Adrenal gland (tissue), 9 donors: ENCODE measurements at regions not wholly inside any gene's neighbourhood (a gene's known extent, or its start where the extent isn't known, plus 50 kb on each side); places are given as distances from the start of the nearest gene placed in this dataset.
A peak's percentile ranks its signal among the peaks of the same experiment; 100 is the strongest.

Experiments used
- DNase-seq, 7 donors: peaks; one replicate each; pipeline ENCODE4 v3.0.0-alpha.2; 2019 to 2020
- H3K27ac ChIP-seq, 5 donors: fragments of 200-600 bp; sonication (generic) in 4 of 5; 1 replicate in 3 of 5; 2 replicates in 2 of 5; pipeline versions ENCODE4 v1.5.1 to v1.8.0; 2016 to 2020; ENCODE audit warnings: mild to moderate bottlenecking in 1 of 5
- H3K27me3 ChIP-seq: fragments of 200-600 bp; 2 replicates; pipeline ENCODE4 v1.8.0; 2021
- H3K36me3 ChIP-seq, 2 donors: fragments of 200-600 bp; replicated peaks in 1 of 2; 1 replicate in 1 of 2; 2 replicates in 1 of 2; pipeline versions ENCODE4 v1.5.1 to v1.8.0; 2018 to 2022
- H3K4me1 ChIP-seq, 2 donors: fragments of 200-600 bp; replicated peaks in 1 of 2; 1 replicate in 1 of 2; 2 replicates in 1 of 2; pipeline versions ENCODE4 v1.5.1 to v1.8.0; 2018 to 2021
- H3K4me3 ChIP-seq, 4 donors: fragments of 200-600 bp; sonication (generic) in 3 of 4; one replicate each; pipeline ENCODE4 v1.5.1; 2016 to 2018
- H3K9me3 ChIP-seq, 3 donors: fragments of 200-600 bp; sonication (generic) in 1 of 3; replicated peaks in 1 of 3; 1 replicate in 2 of 3; 2 replicates in 1 of 3; pipeline versions ENCODE4 v1.5.1 to v1.8.0; 2016 to 2021
- CTCF ChIP-seq, 6 experiments: fragments of 450-650 bp in 4 of 6; fragments of 200-600 bp in 2 of 6; sonication (generic) in 1 of 6; IDR thresholded peaks; 1 replicate in 5 of 6; 2 replicates in 1 of 6; pipeline versions ENCODE4 v1.5.1 to v1.8.0; 2016 to 2021; ENCODE audit warnings: antibody characterized with exemption in 6 of 6, mild to moderate bottlenecking in 2 of 6, moderate library complexity in 1 of 6
- POLR2A ChIP-seq, 2 donors: fragments of 450-650 bp; IDR thresholded peaks; one replicate each; pipeline ENCODE4 v1.6.1; 2017; ENCODE audit warnings: antibody characterized with exemption in 2 of 2, mild to moderate bottlenecking in 2 of 2, moderate library complexity in 1 of 2
- WGBS, 4 donors: extraction: QIAGEN DNeasy Blood & Tissue Kit in 2 of 4; methylation state at CpG; one replicate each; pipeline versions ENCODE4 v1.1.5 to v1.1.7; 2013 to 2017; 5-methylcytosine and 5-hydroxymethylcytosine counted together
- intact Hi-C, 2 donors: fragments of 100-400 bp; cut with DNase I; formaldehyde crosslinking; loops; one replicate each; pipeline versions ENCODE4 v1.14.1 to v1.15.0; 2022 to 2023
- donor health status: healthy with polysubstance abuse.
- donor health status: Bipolar disorder and iron deficiency.
- donor health status: DM: yes; HTN: yes; CAD: no.
- donor health status: DM: no; HTN: no; CAD: no.
- donor health status: DM: no; HTN: no; CAD: no.

DNA sequence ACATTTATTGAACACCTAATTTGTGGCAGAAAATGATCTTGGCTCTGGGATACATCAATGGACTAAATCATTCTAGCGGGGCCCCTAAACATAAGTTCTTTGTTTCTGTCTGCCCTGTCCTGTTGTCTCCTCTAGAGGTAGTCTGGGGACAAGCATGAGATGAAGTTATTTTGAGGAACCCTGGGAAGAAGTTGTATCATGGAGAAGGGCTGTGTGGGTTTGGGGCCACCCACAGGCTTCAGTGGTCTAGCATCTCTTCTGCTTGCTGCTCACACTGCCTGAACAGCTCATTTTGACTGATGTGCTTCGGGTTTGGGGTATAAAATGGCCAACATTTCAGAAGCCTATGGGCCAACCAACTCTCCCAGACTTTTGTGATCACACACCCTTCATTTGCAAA, 50.3 kb upstream of the OSBPL11 start:
- no peak overlapping the region for H3K4me3 ChIP-seq
- H3K9me3 ChIP-seq = no peaks in the 10 kb centered on the region
- 83 to 100% (median 94%) methylated on average over 2 of the region's 2 CpGs for WGBS, 4 donors
- H3K36me3 ChIP-seq = no peaks in the 10 kb centered on the region
- H3K27ac ChIP-seq = no peak overlapping the region
- no peak for TF ChIP-seq CTCF (IDR thresholded peaks at IDR 0.05)
- no peak for TF ChIP-seq POLR2A (IDR thresholded peaks at IDR 0.05)
- H3K4me1 ChIP-seq = no peaks in the 10 kb centered on the region
- no peaks in the 10 kb centered on the region for H3K27me3 ChIP-seq
- intact Hi-C loops = no loop called here
- DNase-seq = no peak

DNA sequence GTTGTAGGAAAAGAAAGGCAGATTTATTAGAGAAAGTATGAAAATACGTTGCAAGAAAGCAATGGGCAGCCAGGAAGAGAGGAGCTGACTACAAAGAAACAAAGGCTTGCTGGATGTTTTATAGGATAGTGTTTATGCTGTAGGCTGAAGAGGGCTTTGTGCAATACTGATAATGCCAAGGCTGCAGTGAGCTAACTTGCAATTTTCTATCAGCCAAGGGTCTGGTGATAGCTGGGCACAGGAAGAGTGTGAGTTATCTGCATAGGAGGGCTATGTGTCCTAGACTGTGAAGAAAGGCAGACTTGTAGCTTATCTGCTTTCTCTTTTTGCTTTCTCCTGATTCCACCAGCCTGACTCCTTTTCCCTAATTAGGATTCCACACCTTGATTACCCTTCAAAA, 51.3 kb upstream of the OSBPL11 start:
- peak in 1 of 7 donors; percentile 23 for DNase-seq
- H3K9me3 ChIP-seq = no peaks in the 10 kb centered on the region
- no peaks in the 10 kb centered on the region for H3K36me3 ChIP-seq
- WGBS, 4 donors = 78 to 94% (median 81%) methylated on average over 1 of the region's 1 CpG
- H3K27me3 ChIP-seq = no peaks in the 10 kb centered on the region
- no peak overlapping the region for H3K4me3 ChIP-seq
- no peak overlapping the region for H3K27ac ChIP-seq
- intact Hi-C loops = no loop called here
- TF ChIP-seq POLR2A (IDR thresholded peaks at IDR 0.05) (no peak), CTCF (IDR thresholded peaks at IDR 0.05) (no peak)
- H3K4me1 ChIP-seq = no peaks in the 10 kb centered on the region

DNA sequence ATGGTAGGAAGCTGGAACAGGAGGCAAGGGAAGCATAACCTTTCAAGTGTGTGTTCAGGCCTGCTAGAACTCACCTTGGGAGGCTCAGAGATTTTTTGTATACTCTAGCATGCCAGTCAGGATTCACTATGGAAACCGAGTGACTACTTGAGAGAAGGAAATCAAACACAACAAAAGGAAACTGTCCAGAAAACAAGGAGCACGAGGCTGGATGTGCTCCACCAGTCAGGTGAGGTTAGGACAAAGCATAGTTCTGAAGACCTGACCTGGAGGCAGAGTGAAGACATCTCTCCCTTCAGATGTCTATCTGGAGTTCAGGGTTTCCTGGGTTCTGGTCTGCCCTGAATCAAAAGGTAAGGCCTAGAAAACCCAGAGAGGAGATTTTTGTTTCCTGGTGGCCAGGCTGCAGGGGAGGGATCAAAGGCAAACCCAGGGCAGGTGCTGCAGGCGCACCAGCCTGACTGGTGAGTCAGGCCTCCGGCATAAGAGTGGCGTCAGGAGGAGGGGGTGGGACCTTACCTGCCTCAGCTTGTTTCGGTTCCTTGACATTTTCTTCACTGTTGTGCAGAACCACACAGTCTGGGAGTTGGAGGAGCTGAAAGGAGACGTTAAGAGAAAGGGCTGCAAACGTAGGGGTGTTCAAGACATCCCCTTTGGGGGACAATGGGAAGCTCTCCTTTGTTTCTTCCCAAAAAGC, 52.2 kb upstream of the OSBPL11 start:
- 79 to 82% (median 80%) methylated on average over 8 of the region's 8 CpGs for WGBS, 4 donors
- intact Hi-C loops = no loop called here

DNA sequence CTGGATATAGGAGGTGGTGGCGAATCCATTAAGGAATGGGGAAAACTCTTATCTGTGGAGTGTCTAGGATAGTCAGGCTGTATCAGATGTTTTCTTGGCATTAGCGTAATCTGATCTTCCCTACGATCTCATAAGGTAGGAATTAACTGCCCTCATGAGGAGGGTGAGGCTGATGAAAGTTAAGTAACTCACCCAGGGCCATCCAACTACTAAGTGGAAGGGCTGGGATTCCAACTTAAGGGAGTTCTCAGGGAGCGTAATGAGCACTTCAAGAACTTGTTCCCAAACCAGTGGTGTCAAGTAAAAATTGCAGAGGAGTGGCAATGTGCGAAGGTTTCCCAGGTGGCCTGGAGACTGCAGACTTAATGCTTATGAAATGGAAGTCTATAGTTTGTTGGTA, 55.9 kb upstream of the OSBPL11 start:
- no peaks in the 10 kb centered on the region for H3K9me3 ChIP-seq
- H3K4me1 ChIP-seq = no peaks in the 10 kb centered on the region
- intact Hi-C loops = no loop called here
- no peak overlapping the region for H3K4me3 ChIP-seq
- TF ChIP-seq POLR2A (IDR thresholded peaks at IDR 0.05) = no peak
- TF ChIP-seq CTCF (IDR thresholded peaks at IDR 0.05) = no peak
- WGBS, 4 donors = 82 to 86% (median 84%) methylated on average over 5 of the region's 5 CpGs
- H3K27me3 ChIP-seq = no peaks in the 10 kb centered on the region
- no peak overlapping the region for H3K27ac ChIP-seq
- no peak for DNase-seq
- no peaks in the 10 kb centered on the region for H3K36me3 ChIP-seq

More for the DNA sequence above, 52.2 kb upstream of the OSBPL11 start:
- no peak overlapping the region for H3K4me3 ChIP-seq
- H3K9me3 ChIP-seq = no peaks in the 10 kb centered on the region
- no peak for DNase-seq
- TF ChIP-seq CTCF (IDR thresholded peaks at IDR 0.05) (no peak), POLR2A (IDR thresholded peaks at IDR 0.05) (no peak)
- no peaks in the 10 kb centered on the region for H3K36me3 ChIP-seq
- H3K4me1 ChIP-seq = no peaks in the 10 kb centered on the region
- no peak overlapping the region for H3K27ac ChIP-seq
- H3K27me3 ChIP-seq = no peaks in the 10 kb centered on the region
